ENCODE measurements at regions not wholly inside any gene's neighbourhood (a gene's known extent, or its start where the extent isn't known, plus 50 kb on each side); places are given as distances from the start of the nearest gene placed in this dataset.

DNA sequence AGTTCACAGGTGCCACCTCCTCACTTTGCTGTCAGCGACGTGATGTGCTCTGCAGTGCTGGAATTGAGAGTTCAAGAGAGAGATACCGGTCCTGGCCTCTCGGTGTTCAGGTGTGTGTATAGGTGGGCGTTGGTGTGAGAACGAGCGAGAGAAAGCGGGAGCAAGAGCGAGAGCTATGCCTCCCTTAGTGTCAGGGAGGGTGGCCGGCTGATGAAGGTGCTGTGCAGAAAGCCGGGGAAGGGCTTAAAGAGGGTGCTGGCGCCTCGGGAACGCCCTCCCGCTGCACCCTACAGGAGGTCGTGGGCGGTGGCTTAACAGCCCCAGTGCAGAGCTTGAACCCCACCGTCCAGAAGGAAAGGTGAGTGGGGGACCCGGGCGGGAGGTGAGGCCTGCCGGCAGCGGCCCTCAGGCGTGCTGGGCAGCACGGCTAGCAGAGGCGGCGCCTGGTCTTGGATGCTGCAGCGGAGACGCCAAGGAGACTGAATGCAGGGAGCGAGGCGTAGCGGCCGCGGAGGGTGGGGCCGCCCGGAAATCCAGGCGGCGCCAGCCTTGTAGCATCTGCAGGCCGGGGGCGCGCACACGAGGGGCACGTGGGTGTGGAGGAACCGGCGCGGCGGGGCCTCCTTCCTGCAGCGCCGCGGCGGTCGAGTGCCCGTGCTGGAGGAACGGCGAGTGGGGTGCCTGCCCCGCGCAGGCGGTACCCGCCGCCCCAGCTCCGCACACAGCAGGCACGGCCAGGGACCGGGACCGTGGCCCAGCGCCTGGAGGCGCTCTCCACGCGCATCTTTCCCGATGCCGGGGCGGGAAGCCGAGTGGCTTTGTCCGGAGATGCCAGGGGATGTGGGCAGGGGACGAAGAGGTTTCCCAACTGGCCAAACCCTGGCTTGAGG lies 246.8 kb upstream of the TOPAZ1 start:
- Histone ChIP-seq H3K9me3 (replicated peaks; ENCODE audit: control insufficient read depth, insufficient read depth, low read length) (peaks cover 4% of the 10 kb centered on the region; the same call in 2 of the 3 replicates), H3K9ac (ENCODE audit: control insufficient read depth, insufficient read depth, low read length) (no peak overlapping the region), H3K4me3 (peak overlapping the region; percentile 83), H3K27me3 (replicated peaks in 1 of 2; ENCODE audit: control insufficient read depth in 2 of 2, insufficient read depth in 2 of 2, low read length in 1 of 2) (peaks cover 16 to 18% of the 10 kb centered on the region in 2 experiments), H3K79me2 (ENCODE audit: control insufficient read depth, insufficient read depth, low read length) (peaks cover 10% of the 10 kb centered on the region), H3K4me2 (ENCODE audit: control insufficient read depth, insufficient read depth) (peak overlapping the region; percentile 95), H3K4me1 (ENCODE audit: control insufficient read depth, insufficient read depth, low read length) (peaks cover 15% of the 10 kb centered on the region), H3K36me3 (ENCODE audit: control insufficient read depth in 2 of 2, insufficient read depth in 2 of 2, low read length in 1 of 2) (no peaks in the 10 kb centered on the region), H4K20me1 (ENCODE audit: control insufficient read depth, insufficient read depth) (no peaks in the 10 kb centered on the region), H3K27ac (ENCODE audit: control insufficient read depth, insufficient read depth) (no peak overlapping the region), H2AFZ (ENCODE audit: control insufficient read depth, low read depth, low read length) (peak overlapping the region; percentile 46)
- 3% methylated on average over 53 of the region's 73 CpGs for WGBS (ENCODE audit: insufficient coverage, insufficient replicate concordance, low lambda C conversion rate, missing lambda C conversion rate)
- ChIA-PET CTCF (interaction anchor here (0.6 to 6.4 kb wide), 11 partner anchors 10 to 451 kb away, joined by 3 to 47 read pairs (median 4); no protein-coding TSS in a partner anchor), RAD21 (ENCODE audit: unreplicated experiment) (interaction anchor here (0.8 to 4.9 kb wide), 7 partner anchors 64 to 204 kb away, joined by 3 to 25 read pairs (median 11); no protein-coding TSS in a partner anchor), POLR2A (no interaction called here), SMC1A (ENCODE audit: uncharacterized antibody, unreplicated experiment) (interaction anchor here (0.7 to 3.7 kb wide), 7 partner anchors 50 to 126 kb away, joined by 3 to 20 read pairs (median 5); no protein-coding TSS in a partner anchor)
- FAIRE-seq (no peak), ATAC-seq (peak; percentile 45), DNase-seq (ENCODE audit: low read depth, low spot score) (no peak)
- in situ Hi-C loops (cut with MboI) (loop anchor here (10.0 kb wide), 1 partner anchor 200 kb away; no protein-coding TSS in a partner anchor), intact Hi-C loops (cut with micrococcal nuclease; ENCODE audit: unreplicated experiment) (loop anchor here (5.0 to 10.0 kb wide), 2 partner anchors 103 to 230 kb away; no protein-coding TSS in a partner anchor)
- no TSS peak for BruUV-seq (replicated peaks)
- TF ChIP-seq, protein P1, sequence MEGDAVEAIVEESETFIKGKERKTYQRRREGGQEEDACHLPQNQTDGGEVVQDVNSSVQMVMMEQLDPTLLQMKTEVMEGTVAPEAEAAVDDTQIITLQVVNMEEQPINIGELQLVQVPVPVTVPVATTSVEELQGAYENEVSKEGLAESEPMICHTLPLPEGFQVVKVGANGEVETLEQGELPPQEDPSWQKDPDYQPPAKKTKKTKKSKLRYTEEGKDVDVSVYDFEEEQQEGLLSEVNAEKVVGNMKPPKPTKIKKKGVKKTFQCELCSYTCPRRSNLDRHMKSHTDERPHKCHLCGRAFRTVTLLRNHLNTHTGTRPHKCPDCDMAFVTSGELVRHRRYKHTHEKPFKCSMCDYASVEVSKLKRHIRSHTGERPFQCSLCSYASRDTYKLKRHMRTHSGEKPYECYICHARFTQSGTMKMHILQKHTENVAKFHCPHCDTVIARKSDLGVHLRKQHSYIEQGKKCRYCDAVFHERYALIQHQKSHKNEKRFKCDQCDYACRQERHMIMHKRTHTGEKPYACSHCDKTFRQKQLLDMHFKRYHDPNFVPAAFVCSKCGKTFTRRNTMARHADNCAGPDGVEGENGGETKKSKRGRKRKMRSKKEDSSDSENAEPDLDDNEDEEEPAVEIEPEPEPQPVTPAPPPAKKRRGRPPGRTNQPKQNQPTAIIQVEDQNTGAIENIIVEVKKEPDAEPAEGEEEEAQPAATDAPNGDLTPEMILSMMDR (IDR thresholded peaks at IDR 0.05 in 2 of 3, conservative IDR thresholded peaks at IDR 0.05 in 1 of 3; ENCODE audit: control insufficient read depth in 2 of 3, extremely low read depth in 1 of 3, insufficient read depth in 1 of 3, low read depth in 3 of 3, low read length in 3 of 3): peak in 1 of 3 experiments; percentile 22; a peak in 2 of 6 replicates
- TF ChIP-seq RELA (IDR thresholded peaks at IDR 0.05; ENCODE audit: borderline replicate concordance, partially characterized antibody) (no peak), BHLHE40 (IDR thresholded peaks at IDR 0.05; ENCODE audit: borderline replicate concordance in 1 of 2, low read depth in 2 of 2, low read length in 1 of 2) (peak; percentile 62 to 88; a peak in 3 of 4 replicates), GATAD2B (conservative IDR thresholded peaks at IDR 0.05; ENCODE audit: low read depth) (peak; percentile 69; the same call in 1 of the 2 replicates), SMC3 (IDR thresholded peaks at IDR 0.05; ENCODE audit: borderline replicate concordance, low read length) (no peak), HDAC2 (IDR thresholded peaks at IDR 0.05) (no peak), NFXL1 (IDR thresholded peaks at IDR 0.05; ENCODE audit: borderline replicate concordance) (no peak), TCF7 (IDR thresholded peaks at IDR 0.05; ENCODE audit: borderline replicate concordance) (no peak), IKZF1 (conservative IDR thresholded peaks at IDR 0.05) (peak; percentile 59; the same call in 1 of the 2 replicates), WRNIP1 (IDR thresholded peaks at IDR 0.05; ENCODE audit: borderline replicate concordance, low read depth, low read length) (no peak), RAD21 (IDR thresholded peaks at IDR 0.05; ENCODE audit: insufficient read depth, low read depth, low read length) (no peak), MEF2A (IDR thresholded peaks at IDR 0.05; ENCODE audit: insufficient read depth, low read depth, low read length) (no peak), BCL11A (IDR thresholded peaks at IDR 0.05; ENCODE audit: low read depth, low read length) (no peak)
- TF ChIP-seq, protein P2, sequence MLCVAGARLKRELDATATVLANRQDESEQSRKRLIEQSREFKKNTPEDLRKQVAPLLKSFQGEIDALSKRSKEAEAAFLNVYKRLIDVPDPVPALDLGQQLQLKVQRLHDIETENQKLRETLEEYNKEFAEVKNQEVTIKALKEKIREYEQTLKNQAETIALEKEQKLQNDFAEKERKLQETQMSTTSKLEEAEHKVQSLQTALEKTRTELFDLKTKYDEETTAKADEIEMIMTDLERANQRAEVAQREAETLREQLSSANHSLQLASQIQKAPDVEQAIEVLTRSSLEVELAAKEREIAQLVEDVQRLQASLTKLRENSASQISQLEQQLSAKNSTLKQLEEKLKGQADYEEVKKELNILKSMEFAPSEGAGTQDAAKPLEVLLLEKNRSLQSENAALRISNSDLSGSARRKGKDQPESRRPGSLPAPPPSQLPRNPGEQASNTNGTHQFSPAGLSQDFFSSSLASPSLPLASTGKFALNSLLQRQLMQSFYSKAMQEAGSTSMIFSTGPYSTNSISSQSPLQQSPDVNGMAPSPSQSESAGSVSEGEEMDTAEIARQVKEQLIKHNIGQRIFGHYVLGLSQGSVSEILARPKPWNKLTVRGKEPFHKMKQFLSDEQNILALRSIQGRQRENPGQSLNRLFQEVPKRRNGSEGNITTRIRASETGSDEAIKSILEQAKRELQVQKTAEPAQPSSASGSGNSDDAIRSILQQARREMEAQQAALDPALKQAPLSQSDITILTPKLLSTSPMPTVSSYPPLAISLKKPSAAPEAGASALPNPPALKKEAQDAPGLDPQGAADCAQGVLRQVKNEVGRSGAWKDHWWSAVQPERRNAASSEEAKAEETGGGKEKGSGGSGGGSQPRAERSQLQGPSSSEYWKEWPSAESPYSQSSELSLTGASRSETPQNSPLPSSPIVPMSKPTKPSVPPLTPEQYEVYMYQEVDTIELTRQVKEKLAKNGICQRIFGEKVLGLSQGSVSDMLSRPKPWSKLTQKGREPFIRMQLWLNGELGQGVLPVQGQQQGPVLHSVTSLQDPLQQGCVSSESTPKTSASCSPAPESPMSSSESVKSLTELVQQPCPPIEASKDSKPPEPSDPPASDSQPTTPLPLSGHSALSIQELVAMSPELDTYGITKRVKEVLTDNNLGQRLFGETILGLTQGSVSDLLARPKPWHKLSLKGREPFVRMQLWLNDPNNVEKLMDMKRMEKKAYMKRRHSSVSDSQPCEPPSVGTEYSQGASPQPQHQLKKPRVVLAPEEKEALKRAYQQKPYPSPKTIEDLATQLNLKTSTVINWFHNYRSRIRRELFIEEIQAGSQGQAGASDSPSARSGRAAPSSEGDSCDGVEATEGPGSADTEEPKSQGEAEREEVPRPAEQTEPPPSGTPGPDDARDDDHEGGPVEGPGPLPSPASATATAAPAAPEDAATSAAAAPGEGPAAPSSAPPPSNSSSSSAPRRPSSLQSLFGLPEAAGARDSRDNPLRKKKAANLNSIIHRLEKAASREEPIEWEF (IDR thresholded peaks at IDR 0.05; ENCODE audit: insufficient replicate concordance, low read depth, low read length): no peak
